Fibroblast of lung (primary cell): ENCODE measurements at regions not wholly inside any gene's neighbourhood (a gene's known extent, or its start where the extent isn't known, plus 50 kb on each side); places are given as distances from the start of the nearest gene placed in this dataset.

Experiments
- CTCF ChIP-seq, 2 donors: IDR thresholded peaks in 1 of 2; conservative IDR thresholded peaks in 1 of 2; 1 replicate in 1 of 2; 2 replicates in 1 of 2; pipeline ENCODE4 v1.5.1; 2011 to 2012; ENCODE audit warnings: low read length in 2 of 2, control low read depth in 1 of 2, inconsistent platforms in 1 of 2, low read depth in 1 of 2, mild to moderate bottlenecking in 1 of 2
- EZH2 ChIP-seq: IDR thresholded peaks from 2 replicates; pipeline ENCODE4 v1.5.1; 2012; ENCODE audit warnings: low read length, control low read depth, mild to moderate bottlenecking; ENCODE audit errors: missing control alignments

DNA sequence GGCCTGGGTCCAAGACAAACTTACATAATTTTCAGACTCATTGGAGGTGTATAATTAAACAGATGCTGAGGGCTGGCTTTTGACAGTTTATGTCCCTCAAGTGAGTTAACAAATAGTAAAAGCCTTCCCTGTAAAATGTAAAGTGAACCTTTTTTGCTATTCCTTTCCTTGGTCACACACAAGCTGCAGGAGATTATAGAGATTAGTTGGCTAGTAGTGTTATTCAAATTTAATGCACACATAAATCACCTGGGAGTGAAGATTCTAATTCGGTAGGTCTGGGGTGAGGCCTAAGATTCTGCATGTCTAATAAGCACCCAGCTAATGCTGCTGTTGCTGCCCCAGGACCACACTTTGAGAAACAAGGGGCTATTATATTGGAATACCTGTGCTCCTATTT, 206.2 kb upstream of the SSTR1 start:
- no peak for TF ChIP-seq EZH2
- TF ChIP-seq CTCF (conservative IDR thresholded peaks at IDR 0.05 in 1 of 2, IDR thresholded peaks at IDR 0.05 in 1 of 2; ENCODE audit: low read depth in 1 of 2, low read length in 2 of 2), result no peak
